ENCODE measurements at regions not wholly inside any gene's neighbourhood (a gene's known extent, or its start where the extent isn't known, plus 50 kb on each side); places are given as distances from the start of the nearest gene placed in this dataset.

- no peak for TF ChIP-seq CTCF (IDR thresholded peaks at IDR 0.05)
- TF ChIP-seq POLR2A (IDR thresholded peaks at IDR 0.05), result no peak
Observed at GRCh38 chr10:42999385-43000020, 77.4 kb upstream of the RET start.

Measured in vagina (tissue), 2 donors.